ENCODE measurements at regions not wholly inside any gene's neighbourhood (a gene's known extent, or its start where the extent isn't known, plus 50 kb on each side); places are given as distances from the start of the nearest gene placed in this dataset.

DNA sequence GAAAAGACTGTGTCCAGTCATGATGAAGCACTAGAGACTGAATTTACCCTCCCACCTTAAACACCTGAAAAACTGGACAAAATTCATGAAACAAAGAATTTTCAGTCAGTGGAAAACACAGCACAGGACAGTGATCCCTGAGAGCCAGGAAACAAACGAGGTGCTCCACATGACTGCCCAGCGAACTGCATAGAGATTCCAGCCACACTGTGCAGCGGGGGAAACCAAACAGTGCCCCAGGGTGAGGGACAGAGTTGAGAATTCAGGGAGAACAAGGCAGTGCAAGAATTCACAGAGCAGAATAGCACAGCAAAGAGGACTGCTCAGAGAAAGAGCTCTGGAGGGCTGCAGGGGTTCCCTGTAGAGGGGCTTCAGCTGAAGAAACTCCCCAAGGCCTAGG lies 55.5 kb upstream of the SEC24B start:
- DNase-seq (ENCODE audit: low spot score) (no peak), ATAC-seq (no peak)
- peak overlapping the region; percentile 43; the same call in 1 of the 2 replicates for H2AFZ ChIP-seq
- H3K4me1 Mint-ChIP-seq = no peaks in the 10 kb centered on the region
- H3K9me2 ChIP-seq (ENCODE audit: insufficient read depth) = no peaks in the 10 kb centered on the region
- no peaks in the 10 kb centered on the region for H3K36me3 Mint-ChIP-seq (ENCODE audit: low read depth)
- no peaks in the 10 kb centered on the region for H3F3A ChIP-seq (replicated peaks; ENCODE audit: low read depth)
- H4K20me1 ChIP-seq (replicated peaks; ENCODE audit: insufficient read depth) = no peaks in the 10 kb centered on the region
- H3K79me2 ChIP-seq (replicated peaks; ENCODE audit: insufficient read depth) = no peaks in the 10 kb centered on the region
- no peak overlapping the region for H3K27ac Mint-ChIP-seq
- H3K9me3 Mint-ChIP-seq = no peaks in the 10 kb centered on the region
- no peaks in the 10 kb centered on the region for H3K27me3 ChIP-seq (ENCODE audit: insufficient read depth)
- H3K4me3 ChIP-seq = no peak overlapping the region
- no peak overlapping the region for H3K4me2 ChIP-seq
- no peak overlapping the region for H3K4me3 Mint-ChIP-seq
- no peaks in the 10 kb centered on the region for H3K36me3 ChIP-seq (ENCODE audit: insufficient read depth)
- no peak overlapping the region for H3K27ac ChIP-seq (ENCODE audit: low read depth)
- no peaks in the 10 kb centered on the region for H3K4me1 ChIP-seq (ENCODE audit: insufficient read depth)
- no peak for TF ChIP-seq EZH2phosphoT487 (IDR thresholded peaks at IDR 0.05; ENCODE audit: unreplicated experiment)
- H3K27me3 Mint-ChIP-seq (ENCODE audit: insufficient read depth, low read depth, poor library complexity) = no peaks in the 10 kb centered on the region

GRCh38 chr4:109375778-109376414 lies 57.7 kb upstream of the SEC24B start:
- no peak overlapping the region for H3K4me3 Mint-ChIP-seq
- no peaks in the 10 kb centered on the region for H3K36me3 ChIP-seq (ENCODE audit: insufficient read depth)
- no peaks in the 10 kb centered on the region for H3K9me3 Mint-ChIP-seq
- H3K36me3 Mint-ChIP-seq (ENCODE audit: low read depth) = no peaks in the 10 kb centered on the region
- no peaks in the 10 kb centered on the region for H3K4me1 ChIP-seq (ENCODE audit: insufficient read depth)
- H3K27ac ChIP-seq (ENCODE audit: low read depth) = no peak overlapping the region
- H3K79me2 ChIP-seq (replicated peaks; ENCODE audit: insufficient read depth) = no peaks in the 10 kb centered on the region
- H3K4me3 ChIP-seq = no peak overlapping the region
- no peaks in the 10 kb centered on the region for H3F3A ChIP-seq (replicated peaks; ENCODE audit: low read depth)
- ATAC-seq (no peak), DNase-seq (ENCODE audit: low spot score) (no peak)
- no peak overlapping the region for H3K27ac Mint-ChIP-seq
- H3K9me2 ChIP-seq (ENCODE audit: insufficient read depth) = no peaks in the 10 kb centered on the region
- H4K20me1 ChIP-seq (replicated peaks; ENCODE audit: insufficient read depth) = no peaks in the 10 kb centered on the region
- H2AFZ ChIP-seq = no peak overlapping the region
- H3K27me3 Mint-ChIP-seq (ENCODE audit: insufficient read depth, low read depth, poor library complexity) = peaks cover 1% of the 10 kb centered on the region
- no peak overlapping the region for H3K4me2 ChIP-seq
- no peak for TF ChIP-seq ZNF331 (CRISPR knock-in tag; IDR thresholded peaks at IDR 0.05; ENCODE audit: low read depth)
- no peak for TF ChIP-seq JUNB (IDR thresholded peaks at IDR 0.05; ENCODE audit: unreplicated experiment)
- TF ChIP-seq POLR2AphosphoS5 (IDR thresholded peaks at IDR 0.05; ENCODE audit: low read depth) = no peak
- no peaks in the 10 kb centered on the region for H3K4me1 Mint-ChIP-seq
- H3K27me3 ChIP-seq (ENCODE audit: insufficient read depth) = no peaks in the 10 kb centered on the region

DNA sequence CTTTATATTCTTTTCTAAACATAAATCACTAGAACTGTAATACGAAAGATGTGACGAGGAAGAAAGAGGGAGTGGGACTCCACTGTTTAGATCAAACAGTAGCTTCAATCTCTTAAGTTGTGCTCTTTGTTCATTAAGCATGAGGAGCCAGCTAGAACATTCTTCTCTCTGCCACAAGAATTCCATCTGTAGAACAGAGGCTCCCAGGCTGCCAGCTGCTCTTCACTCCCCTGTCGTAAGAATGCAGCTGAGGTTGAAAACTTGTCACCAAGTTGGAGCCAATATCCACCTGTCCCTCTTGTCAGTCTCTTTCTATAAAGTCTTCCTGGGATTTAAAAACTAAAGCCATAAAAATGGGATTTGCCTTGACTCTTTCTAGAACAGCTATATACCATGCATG lies 65.0 kb upstream of the SEC24B start:
- DNase-seq (ENCODE audit: low spot score) (peak; percentile 43), ATAC-seq (no peak)
- Mint-ChIP-seq H3K36me3 (ENCODE audit: low read depth) (no peaks in the 10 kb centered on the region), H3K4me1 (no peaks in the 10 kb centered on the region), H3K4me3 (no peak overlapping the region), H3K27me3 (ENCODE audit: insufficient read depth, low read depth, poor library complexity) (peaks cover 1% of the 10 kb centered on the region), H3K9me3 (no peaks in the 10 kb centered on the region), H3K27ac (no peak overlapping the region)
- H4K20me1 ChIP-seq (replicated peaks; ENCODE audit: insufficient read depth) = no peaks in the 10 kb centered on the region
- no peaks in the 10 kb centered on the region for H3K27me3 ChIP-seq (ENCODE audit: insufficient read depth)
- no peak overlapping the region for H3K4me3 ChIP-seq
- no peaks in the 10 kb centered on the region for H3K36me3 ChIP-seq (ENCODE audit: insufficient read depth)
- no peak overlapping the region for H2AFZ ChIP-seq
- no peaks in the 10 kb centered on the region for H3K79me2 ChIP-seq (replicated peaks; ENCODE audit: insufficient read depth)
- H3K4me2 ChIP-seq = no peak overlapping the region
- no peaks in the 10 kb centered on the region for H3F3A ChIP-seq (replicated peaks; ENCODE audit: low read depth)
- H3K9me2 ChIP-seq (ENCODE audit: insufficient read depth) = no peaks in the 10 kb centered on the region
- no peak overlapping the region for H3K27ac ChIP-seq (ENCODE audit: low read depth)
- no peaks in the 10 kb centered on the region for H3K4me1 ChIP-seq (ENCODE audit: insufficient read depth)
- TF ChIP-seq POLR2AphosphoS5 (IDR thresholded peaks at IDR 0.05; ENCODE audit: low read depth) = no peak
- no peak for TF ChIP-seq ZNF462 (CRISPR knock-in tag; IDR thresholded peaks at IDR 0.05)
- TF ChIP-seq, protein P1, sequence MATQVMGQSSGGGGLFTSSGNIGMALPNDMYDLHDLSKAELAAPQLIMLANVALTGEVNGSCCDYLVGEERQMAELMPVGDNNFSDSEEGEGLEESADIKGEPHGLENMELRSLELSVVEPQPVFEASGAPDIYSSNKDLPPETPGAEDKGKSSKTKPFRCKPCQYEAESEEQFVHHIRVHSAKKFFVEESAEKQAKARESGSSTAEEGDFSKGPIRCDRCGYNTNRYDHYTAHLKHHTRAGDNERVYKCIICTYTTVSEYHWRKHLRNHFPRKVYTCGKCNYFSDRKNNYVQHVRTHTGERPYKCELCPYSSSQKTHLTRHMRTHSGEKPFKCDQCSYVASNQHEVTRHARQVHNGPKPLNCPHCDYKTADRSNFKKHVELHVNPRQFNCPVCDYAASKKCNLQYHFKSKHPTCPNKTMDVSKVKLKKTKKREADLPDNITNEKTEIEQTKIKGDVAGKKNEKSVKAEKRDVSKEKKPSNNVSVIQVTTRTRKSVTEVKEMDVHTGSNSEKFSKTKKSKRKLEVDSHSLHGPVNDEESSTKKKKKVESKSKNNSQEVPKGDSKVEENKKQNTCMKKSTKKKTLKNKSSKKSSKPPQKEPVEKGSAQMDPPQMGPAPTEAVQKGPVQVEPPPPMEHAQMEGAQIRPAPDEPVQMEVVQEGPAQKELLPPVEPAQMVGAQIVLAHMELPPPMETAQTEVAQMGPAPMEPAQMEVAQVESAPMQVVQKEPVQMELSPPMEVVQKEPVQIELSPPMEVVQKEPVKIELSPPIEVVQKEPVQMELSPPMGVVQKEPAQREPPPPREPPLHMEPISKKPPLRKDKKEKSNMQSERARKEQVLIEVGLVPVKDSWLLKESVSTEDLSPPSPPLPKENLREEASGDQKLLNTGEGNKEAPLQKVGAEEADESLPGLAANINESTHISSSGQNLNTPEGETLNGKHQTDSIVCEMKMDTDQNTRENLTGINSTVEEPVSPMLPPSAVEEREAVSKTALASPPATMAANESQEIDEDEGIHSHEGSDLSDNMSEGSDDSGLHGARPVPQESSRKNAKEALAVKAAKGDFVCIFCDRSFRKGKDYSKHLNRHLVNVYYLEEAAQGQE (IDR thresholded peaks at IDR 0.05; ENCODE audit: unreplicated experiment) = no peak
- no peak for TF ChIP-seq ZNF114 (CRISPR knock-in tag; IDR thresholded peaks at IDR 0.05)

Measured in GM23338 (cell line).